HepG2 (cell line): ENCODE measurements at regions not wholly inside any gene's neighbourhood (a gene's known extent, or its start where the extent isn't known, plus 50 kb on each side); places are given as distances from the start of the nearest gene placed in this dataset.

ENCODE experiments used
- ATAC-seq: fragments of 200-7000 bp; cut with Tn5 transposase; 3 replicates; pipeline ENCODE4 v1.9.1; 2020; ENCODE audit warnings: mild to moderate bottlenecking, moderate library complexity
- BruUV-seq: library from RNA; stranded (reverse); fragments of 400-500 nt; replicated peaks from 2 replicates; lab custom pipeline; 2021; lab: Mats Ljungman, UMichigan
- CTCF ChIA-PET: fragments of 300-600 bp; formaldehyde crosslinking; extraction: SDS; loops from one replicate; lab custom pipeline; 2021; ENCODE audit warnings: low total read pairs, inconsistent platforms, low intra/inter-chr PET ratio; lab: Yijun Ruan, JAX
- POLR2A ChIA-PET: fragments of 350-600 bp; sonication (Branson Sonifier 250); formaldehyde crosslinking; loops from one replicate; lab custom pipeline; 2020; ENCODE audit warnings: antibody characterized with exemption, inconsistent platforms; lab: Yijun Ruan, JAX
- DNase-seq: peaks from one replicate; pipeline ENCODE4 v3.0.0-alpha.2; 2015; ENCODE audit warnings: low spot score
- FAIRE-seq: peaks from 3 replicates; lab custom pipeline; 2011; peaks lifted over from hg19 to GRCh38; lab: Jason Lieb, UNC
- H2AFZ ChIP-seq: one replicate; pipeline ENCODE4 v1.6.1; 2011; ENCODE audit warnings: low read length, inconsistent platforms
- H3K27ac ChIP-seq: fragments of 300-600 bp; 3 replicates; pipeline ENCODE4 v1.8.0; 2011; ENCODE audit warnings: mixed run types, mild to moderate bottlenecking, mixed read lengths, low read length, inconsistent platforms; ENCODE audit not compliant: insufficient read depth; ENCODE audit errors: extremely low read length
- H3K27me3 ChIP-seq, 2 experiments: fragments of 200-600 bp in 1 of 2; 2 replicates in 1 of 2; 3 replicates in 1 of 2; pipeline versions ENCODE4 v1.6.0 to v1.8.0; 2011; ENCODE audit warnings: low read length in 2 of 2, mild to moderate bottlenecking in 2 of 2, moderate library complexity in 2 of 2, inconsistent platforms in 1 of 2; ENCODE audit not compliant: insufficient read depth in 2 of 2, control insufficient read depth in 1 of 2
- H3K36me3 ChIP-seq, 2 experiments: fragments of 200-600 bp in 1 of 2; replicated peaks in 1 of 2; 2 replicates in 1 of 2; 3 replicates in 1 of 2; pipeline versions ENCODE4 v1.5.1 to v1.8.0; 2011; ENCODE audit warnings: low read length in 2 of 2, inconsistent platforms in 1 of 2; ENCODE audit not compliant: insufficient read depth in 2 of 2, control insufficient read depth in 1 of 2
- H3K4me1 ChIP-seq: 2 replicates; pipeline ENCODE4 v1.5.1; 2012; ENCODE audit warnings: low read length, inconsistent platforms; ENCODE audit not compliant: insufficient read depth
- H3K4me2 ChIP-seq: 2 replicates; pipeline ENCODE4 v1.6.0; 2011; ENCODE audit warnings: low read depth, low read length, inconsistent platforms
- H3K4me3 ChIP-seq, 3 experiments: fragments of 200-600 bp in 1 of 3; sonication (generic), shearing (Covaris generic) in 1 of 3; replicated peaks in 1 of 3; 2 replicates each; pipeline ENCODE4 v1.5.1; 2011 to 2016; ENCODE audit warnings: low read length in 3 of 3, inconsistent platforms in 2 of 3, low read depth in 2 of 3, mild to moderate bottlenecking in 2 of 3, control low read depth in 1 of 3, mixed read lengths in 1 of 3; ENCODE audit not compliant: insufficient read depth in 1 of 3
- H3K79me2 ChIP-seq: one replicate; pipeline ENCODE4 v1.6.1; 2011; ENCODE audit warnings: low read length, inconsistent platforms; ENCODE audit not compliant: insufficient read depth
- H3K9ac ChIP-seq: 2 replicates; pipeline ENCODE4 v1.6.0; 2011; ENCODE audit warnings: mild to moderate bottlenecking, low read depth, low read length, inconsistent platforms; ENCODE audit not compliant: insufficient read depth
- H3K9me3 ChIP-seq: 2 replicates; pipeline ENCODE4 v1.5.1; 2012; ENCODE audit warnings: mild to moderate bottlenecking, low read length
- H4K20me1 ChIP-seq: 2 replicates; pipeline ENCODE4 v1.6.0; 2011; ENCODE audit warnings: inconsistent platforms, mild to moderate bottlenecking, low read length, moderate library complexity; ENCODE audit not compliant: insufficient read depth
- ASH2L ChIP-seq: fragments of 300-600, 200-600 bp; sonication (generic); IDR thresholded peaks from 2 replicates; pipeline ENCODE4 v1.7.0; 2017; ENCODE audit warnings: low read depth, mild to moderate bottlenecking, moderate library complexity, mixed read lengths, low read length; ENCODE audit not compliant: insufficient read length
- EEA1 ChIP-seq: sonication (generic); formaldehyde crosslinking; IDR thresholded peaks from 2 replicates; pipeline ENCODE4 v1.5.1; 2020; ENCODE audit warnings: mild to moderate bottlenecking, missing genetic modification reagents, borderline replicate concordance
- KAT7 ChIP-seq: IDR thresholded peaks from 2 replicates; pipeline ENCODE4 v1.6.1; 2018; ENCODE audit warnings: borderline replicate concordance, missing compliant biosample characterization
- MAFK ChIP-seq, 2 experiments: IDR thresholded peaks in 1 of 2; conservative IDR thresholded peaks in 1 of 2; 2 replicates each; pipeline ENCODE4 v1.6.1; 2011; ENCODE audit warnings: improper control_type of control experiment in 2 of 2, low read length in 2 of 2
- NRL ChIP-seq: sonication (generic); formaldehyde crosslinking; IDR thresholded peaks from 2 replicates; pipeline ENCODE4 v1.5.0; 2020; ENCODE audit warnings: missing genetic modification reagents, mild to moderate bottlenecking, moderate library complexity, borderline replicate concordance
- ZNF10 ChIP-seq: sonication (generic); formaldehyde crosslinking; IDR thresholded peaks from 2 replicates; pipeline ENCODE4 v1.4.0; 2020; ENCODE audit warnings: mild to moderate bottlenecking, low read depth, missing genetic modification reagents, borderline replicate concordance
- ZNF768 ChIP-seq: sonication (generic); formaldehyde crosslinking; IDR thresholded peaks from 2 replicates; pipeline ENCODE4 v1.4.0; 2020; ENCODE audit warnings: missing genetic modification reagents
- WGBS: methylation state at CpG from one replicate; pipeline ENCODE4 v1.1.6; 2017; ENCODE audit warnings: low lambda C conversion rate; 5-methylcytosine and 5-hydroxymethylcytosine counted together
- in situ Hi-C: cut with HindIII; loops from 2 replicates; pipeline ENCODE4 v1.10.0; 2017; ENCODE audit warnings: low pct_unique_long_range_greater_than_20kb; ENCODE audit not compliant: extremely low pct_ligation_motif_present
- intact Hi-C: fragments of 100-400 bp; cut with micrococcal nuclease; formaldehyde crosslinking; loops from one replicate; pipeline ENCODE4 v1.10.0; 2022; ENCODE audit not compliant: unreplicated experiment
- TF ChIP-seq, protein P1 (sequence below): sonication (generic); formaldehyde crosslinking; IDR thresholded peaks from 2 replicates; pipeline ENCODE4 v1.9.0; 2021; ENCODE audit warnings: missing genetic modification reagents, borderline replicate concordance
- TF ChIP-seq, protein P2 (sequence below): sonication (generic); formaldehyde crosslinking; IDR thresholded peaks from 2 replicates; pipeline ENCODE4 v1.4.0; 2020; ENCODE audit warnings: mild to moderate bottlenecking, missing genetic modification reagents
- TF ChIP-seq, protein P3 (sequence below): sonication (generic); formaldehyde crosslinking; IDR thresholded peaks from 2 replicates; pipeline ENCODE4 v1.4.0; 2020; ENCODE audit warnings: missing genetic modification reagents

DNA sequence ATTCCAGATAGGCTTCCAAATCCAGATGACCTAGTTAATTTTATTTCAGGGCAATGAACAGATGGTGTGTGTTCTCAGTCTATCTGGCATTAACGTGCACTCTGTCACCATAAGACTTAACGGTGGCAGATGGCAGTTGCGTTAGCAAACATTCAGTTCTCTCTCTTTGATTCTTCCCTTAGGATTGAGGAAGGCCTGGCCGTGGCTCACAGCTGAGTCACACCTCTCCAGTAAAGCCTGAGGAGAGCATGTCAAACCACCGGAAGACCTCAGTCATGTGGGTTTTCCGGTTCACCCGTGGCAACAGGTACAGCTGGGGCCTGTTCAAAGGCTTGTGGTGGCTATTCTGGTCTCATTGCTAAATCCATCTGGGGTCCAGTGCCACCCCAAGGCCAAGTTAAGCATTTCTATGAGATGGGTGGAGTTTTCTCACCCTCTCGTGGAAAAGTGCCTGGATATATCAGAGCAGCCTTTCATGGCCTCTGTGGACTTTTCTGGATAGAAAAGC is 545.1 kb upstream of the ATP2B1 start (continued):
- TF ChIP-seq ZNF10 (CRISPR knock-in tag) = no peak

DNA sequence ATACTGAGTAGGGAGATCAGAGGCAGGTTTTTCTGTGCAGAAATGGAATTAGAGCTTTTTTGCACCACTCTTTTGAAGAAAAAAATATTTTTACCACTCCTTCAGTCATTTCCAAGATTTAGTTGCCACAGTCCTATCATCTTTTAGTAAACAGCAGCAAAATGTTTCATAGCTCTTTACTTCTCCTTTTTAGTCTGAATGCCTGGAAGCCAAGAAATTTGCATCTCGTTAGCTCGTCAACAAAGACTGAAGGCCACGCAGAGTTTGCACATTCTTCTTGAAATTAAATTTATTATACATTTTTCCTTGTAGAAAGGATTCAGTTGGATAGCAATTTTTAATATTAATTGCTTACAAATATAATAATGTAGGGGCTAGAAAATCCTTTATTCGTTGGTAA is 544.5 kb upstream of the ATP2B1 start:
- no TSS peak for BruUV-seq
- Histone ChIP-seq H3K4me3 (no peak overlapping the region), H3K4me2 (no peak overlapping the region), H3K27me3 (no peaks in the 10 kb centered on the region), H4K20me1 (no peaks in the 10 kb centered on the region), H3K27ac (no peak overlapping the region), H2AFZ (no peak overlapping the region), H3K79me2 (no peaks in the 10 kb centered on the region), H3K4me1 (no peaks in the 10 kb centered on the region), H3K9me3 (peaks cover 14% of the 10 kb centered on the region; the same call in 1 of the 2 replicates), H3K9ac (no peak overlapping the region), H3K36me3 (no peaks in the 10 kb centered on the region)
- ChIA-PET POLR2A (no interaction called here), CTCF (no interaction called here)
- intact Hi-C loops (no loop called here), in situ Hi-C loops (no loop called here)
- FAIRE-seq (no peak), ATAC-seq (no peak), DNase-seq (no peak)
- WGBS = 45% methylated on average over 4 of the region's 4 CpGs
- TF ChIP-seq, protein P1, sequence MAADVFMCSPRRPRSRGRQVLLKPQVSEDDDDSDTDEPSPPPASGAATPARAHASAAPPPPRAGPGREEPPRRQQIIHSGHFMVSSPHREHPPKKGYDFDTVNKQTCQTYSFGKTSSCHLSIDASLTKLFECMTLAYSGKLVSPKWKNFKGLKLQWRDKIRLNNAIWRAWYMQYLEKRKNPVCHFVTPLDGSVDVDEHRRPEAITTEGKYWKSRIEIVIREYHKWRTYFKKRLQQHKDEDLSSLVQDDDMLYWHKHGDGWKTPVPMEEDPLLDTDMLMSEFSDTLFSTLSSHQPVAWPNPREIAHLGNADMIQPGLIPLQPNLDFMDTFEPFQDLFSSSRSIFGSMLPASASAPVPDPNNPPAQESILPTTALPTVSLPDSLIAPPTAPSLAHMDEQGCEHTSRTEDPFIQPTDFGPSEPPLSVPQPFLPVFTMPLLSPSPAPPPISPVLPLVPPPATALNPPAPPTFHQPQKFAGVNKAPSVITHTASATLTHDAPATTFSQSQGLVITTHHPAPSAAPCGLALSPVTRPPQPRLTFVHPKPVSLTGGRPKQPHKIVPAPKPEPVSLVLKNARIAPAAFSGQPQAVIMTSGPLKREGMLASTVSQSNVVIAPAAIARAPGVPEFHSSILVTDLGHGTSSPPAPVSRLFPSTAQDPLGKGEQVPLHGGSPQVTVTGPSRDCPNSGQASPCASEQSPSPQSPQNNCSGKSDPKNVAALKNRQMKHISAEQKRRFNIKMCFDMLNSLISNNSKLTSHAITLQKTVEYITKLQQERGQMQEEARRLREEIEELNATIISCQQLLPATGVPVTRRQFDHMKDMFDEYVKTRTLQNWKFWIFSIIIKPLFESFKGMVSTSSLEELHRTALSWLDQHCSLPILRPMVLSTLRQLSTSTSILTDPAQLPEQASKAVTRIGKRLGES = no peak
- TF ChIP-seq, protein P2, sequence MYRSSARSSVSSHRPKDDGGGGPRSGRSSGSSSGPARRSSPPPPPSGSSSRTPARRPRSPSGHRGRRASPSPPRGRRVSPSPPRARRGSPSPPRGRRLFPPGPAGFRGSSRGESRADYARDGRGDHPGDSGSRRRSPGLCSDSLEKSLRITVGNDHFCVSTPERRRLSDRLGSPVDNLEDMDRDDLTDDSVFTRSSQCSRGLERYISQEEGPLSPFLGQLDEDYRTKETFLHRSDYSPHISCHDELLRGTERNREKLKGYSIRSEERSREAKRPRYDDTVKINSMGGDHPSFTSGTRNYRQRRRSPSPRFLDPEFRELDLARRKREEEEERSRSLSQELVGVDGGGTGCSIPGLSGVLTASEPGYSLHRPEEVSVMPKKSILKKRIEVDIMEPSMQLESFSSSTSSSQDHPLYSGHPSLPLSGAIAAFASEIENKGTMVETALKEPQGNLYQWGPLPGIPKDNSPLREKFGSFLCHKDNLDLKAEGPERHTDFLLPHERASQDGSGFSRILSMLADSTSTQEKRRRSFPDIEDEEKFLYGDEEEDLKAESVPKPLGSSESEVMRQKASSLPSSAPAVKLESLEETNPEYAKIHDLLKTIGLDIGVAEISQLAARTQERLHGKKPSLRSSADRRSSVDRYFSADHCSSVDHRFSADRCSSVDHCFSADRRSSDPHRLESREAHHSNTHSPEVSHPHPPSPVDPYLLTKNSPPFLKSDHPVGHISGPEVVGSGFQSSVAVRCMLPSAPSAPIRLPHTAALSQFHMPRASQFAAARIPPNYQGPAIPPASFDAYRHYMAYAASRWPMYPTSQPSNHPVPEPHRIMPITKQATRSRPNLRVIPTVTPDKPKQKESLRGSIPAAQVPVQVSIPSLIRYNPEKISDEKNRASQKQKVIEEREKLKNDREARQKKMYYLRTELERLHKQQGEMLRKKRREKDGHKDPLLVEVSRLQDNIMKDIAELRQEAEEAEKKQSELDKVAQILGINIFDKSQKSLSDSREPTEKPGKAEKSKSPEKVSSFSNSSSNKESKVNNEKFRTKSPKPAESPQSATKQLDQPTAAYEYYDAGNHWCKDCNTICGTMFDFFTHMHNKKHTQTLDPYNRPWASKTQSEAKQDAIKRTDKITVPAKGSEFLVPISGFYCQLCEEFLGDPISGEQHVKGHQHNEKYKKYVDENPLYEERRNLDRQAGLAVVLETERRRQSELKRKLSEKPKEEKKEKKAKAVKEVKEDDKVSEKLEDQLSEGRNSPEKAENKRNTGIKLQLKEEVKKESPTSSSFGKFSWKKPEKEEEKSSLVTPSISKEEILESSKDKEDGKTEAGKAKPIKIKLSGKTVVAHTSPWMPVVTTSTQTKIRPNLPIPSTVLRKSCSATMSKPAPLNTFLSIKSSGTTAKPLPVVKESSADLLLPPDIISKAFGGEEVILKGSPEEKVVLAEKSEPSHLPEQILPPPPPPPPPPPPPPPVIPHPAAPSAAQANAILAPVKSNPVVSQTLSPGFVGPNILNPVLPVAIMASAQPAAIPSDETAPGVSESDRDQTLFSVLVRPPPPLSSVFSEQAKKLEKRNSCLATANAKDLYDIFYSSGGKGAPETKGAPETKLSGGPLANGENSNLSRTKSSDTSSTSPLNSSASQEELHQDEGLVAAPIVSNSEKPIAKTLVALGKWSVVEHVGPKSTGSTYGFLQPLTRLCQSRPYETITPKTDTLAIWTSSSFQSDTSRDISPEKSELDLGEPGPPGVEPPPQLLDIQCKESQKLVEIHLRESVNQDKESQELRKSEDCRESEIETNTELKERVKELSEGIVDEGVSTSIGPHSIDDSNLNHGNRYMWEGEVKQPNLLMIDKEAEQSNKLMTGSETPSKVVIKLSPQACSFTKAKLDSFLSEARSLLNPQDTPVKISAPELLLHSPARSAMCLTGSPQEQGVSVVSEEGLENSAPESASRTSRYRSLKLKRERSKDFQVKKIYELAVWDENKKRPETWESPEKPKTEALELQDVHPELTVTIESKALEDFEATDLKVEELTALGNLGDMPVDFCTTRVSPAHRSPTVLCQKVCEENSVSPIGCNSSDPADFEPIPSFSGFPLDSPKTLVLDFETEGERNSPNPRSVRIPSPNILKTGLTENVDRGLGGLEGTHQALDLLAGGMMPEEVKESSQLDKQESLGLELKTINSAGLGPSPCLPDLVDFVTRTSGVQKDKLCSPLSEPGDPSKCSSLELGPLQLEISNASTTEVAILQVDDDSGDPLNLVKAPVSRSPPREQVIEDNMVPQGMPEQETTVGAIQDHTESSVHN = no peak
- no peak for TF ChIP-seq MAFK (conservative IDR thresholded peaks at IDR 0.05 in 1 of 2, IDR thresholded peaks at IDR 0.05 in 1 of 2; ENCODE audit: low read length in 2 of 2)
- TF ChIP-seq ASH2L = no peak
- no peak for TF ChIP-seq NRL (CRISPR knock-in tag)
- TF ChIP-seq EEA1 = no peak
- TF ChIP-seq, protein P3, sequence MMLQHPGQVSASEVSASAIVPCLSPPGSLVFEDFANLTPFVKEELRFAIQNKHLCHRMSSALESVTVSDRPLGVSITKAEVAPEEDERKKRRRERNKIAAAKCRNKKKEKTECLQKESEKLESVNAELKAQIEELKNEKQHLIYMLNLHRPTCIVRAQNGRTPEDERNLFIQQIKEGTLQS = no peak
- TF ChIP-seq ZNF768 (CRISPR knock-in tag) = no peak
- TF ChIP-seq KAT7 (CRISPR knock-in tag) = no peak
